Loucy (cell line): ENCODE measurements at regions not wholly inside any gene's neighbourhood (a gene's known extent, or its start where the extent isn't known, plus 50 kb on each side); places are given as distances from the start of the nearest gene placed in this dataset.

Source experiments
- H2AFZ ChIP-seq: fragments of 200-600 bp; sonication (generic); 2 replicates; pipeline ENCODE4 v1.6.0; 2016; ENCODE audit warnings: antibody characterized with exemption, mild to moderate bottlenecking, low read length, moderate library complexity
- H3F3A ChIP-seq: fragments of 200-600 bp; 2 replicates; pipeline ENCODE4 v1.6.0; 2016; ENCODE audit warnings: antibody characterized with exemption, low read depth, mild to moderate bottlenecking
- H3K27me3 ChIP-seq: fragments of 200-600 bp; sonication (generic); 2 replicates; pipeline ENCODE4 v1.6.1; 2014; ENCODE audit warnings: low read length, mild to moderate bottlenecking; ENCODE audit not compliant: insufficient read depth, poor library complexity, severe bottlenecking
- H3K36me3 ChIP-seq: fragments of 200-600 bp; sonication (generic); 2 replicates; pipeline ENCODE4 v1.6.1; 2016; ENCODE audit warnings: low read length; ENCODE audit not compliant: insufficient read depth
- H3K4me1 ChIP-seq: fragments of 200-600 bp; sonication (generic); 2 replicates; pipeline ENCODE4 v1.5.1; 2014; ENCODE audit warnings: low read length, mild to moderate bottlenecking; ENCODE audit not compliant: insufficient read depth, poor library complexity, severe bottlenecking
- H3K4me2 ChIP-seq: fragments of 200-600 bp; sonication (generic); 2 replicates; pipeline ENCODE4 v1.6.0; 2014; ENCODE audit warnings: antibody characterized with exemption, low read length, low read depth, mild to moderate bottlenecking; ENCODE audit not compliant: poor library complexity, severe bottlenecking
- H3K4me3 ChIP-seq: fragments of 200-600 bp; sonication (generic); 2 replicates; pipeline ENCODE4 v1.5.1; 2014; ENCODE audit warnings: low read length, mild to moderate bottlenecking, mixed read lengths; ENCODE audit not compliant: poor library complexity, severe bottlenecking
- H3K79me2 ChIP-seq: fragments of 200-600 bp; sonication (generic); 2 replicates; pipeline ENCODE4 v1.6.1; 2014; ENCODE audit warnings: low read length; ENCODE audit not compliant: insufficient read depth
- H3K9ac ChIP-seq: fragments of 200-600 bp; sonication (generic); 2 replicates; pipeline ENCODE4 v1.6.0; 2014; ENCODE audit warnings: mild to moderate bottlenecking, low read depth, low read length, moderate library complexity; ENCODE audit not compliant: poor library complexity, severe bottlenecking
- H3K9me2 ChIP-seq: fragments of 200-600 bp; sonication (generic); replicated peaks from 2 replicates; pipeline ENCODE4 v1.6.1; 2016; ENCODE audit warnings: low read depth, low read length, mixed read lengths
- H3K9me3 ChIP-seq: fragments of 200-600 bp; sonication (generic); 2 replicates; pipeline ENCODE4 v1.6.1; 2014; ENCODE audit warnings: mild to moderate bottlenecking, antibody characterized with exemption, low read length, low read depth; ENCODE audit not compliant: insufficient read depth
- H4K20me1 ChIP-seq: fragments of 200-600 bp; sonication (generic); 2 replicates; pipeline ENCODE4 v1.6.0; 2014; ENCODE audit warnings: antibody characterized with exemption, low read length, mild to moderate bottlenecking; ENCODE audit not compliant: insufficient read depth, poor library complexity, severe bottlenecking
- EZH2phosphoT487 ChIP-seq: fragments of 200-600 bp; IDR thresholded peaks from 2 replicates; pipeline ENCODE4 v1.6.1; 2018; ENCODE audit warnings: antibody characterized with exemption, mild to moderate bottlenecking, moderate library complexity, borderline replicate concordance
- TF ChIP-seq, protein P1 (sequence below): fragments of 200-600 bp; sonication (generic); conservative IDR thresholded peaks from 2 replicates; pipeline ENCODE4 v1.5.1; 2014; ENCODE audit warnings: mild to moderate bottlenecking, antibody characterized with exemption, low read length

DNA sequence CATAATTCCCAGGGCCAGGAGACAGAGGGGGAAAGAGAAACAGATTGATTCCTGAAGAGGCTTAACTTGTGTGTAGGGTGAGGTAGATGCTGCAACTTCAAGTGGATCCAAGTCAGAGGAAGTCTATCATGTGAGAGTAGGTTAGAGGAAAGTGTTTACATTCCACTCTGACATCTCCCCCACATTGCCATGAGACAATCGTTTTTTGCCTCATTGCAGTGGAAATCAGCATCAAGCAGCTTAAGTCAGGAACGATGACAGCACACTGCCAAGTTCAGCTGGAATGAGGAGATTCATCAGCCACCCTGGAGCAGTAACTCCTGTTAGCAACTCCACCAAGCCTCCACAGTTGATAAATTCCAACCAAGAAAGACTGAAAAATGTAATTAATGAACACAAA, 689.7 kb upstream of the MEF2C start:
- H3K4me2 ChIP-seq = no peak overlapping the region
- H3K9me2 ChIP-seq = no peaks in the 10 kb centered on the region
- no peaks in the 10 kb centered on the region for H3K4me1 ChIP-seq
- no peaks in the 10 kb centered on the region for H3F3A ChIP-seq
- no peak overlapping the region for H2AFZ ChIP-seq
- no peaks in the 10 kb centered on the region for H3K79me2 ChIP-seq
- TF ChIP-seq, protein P1, sequence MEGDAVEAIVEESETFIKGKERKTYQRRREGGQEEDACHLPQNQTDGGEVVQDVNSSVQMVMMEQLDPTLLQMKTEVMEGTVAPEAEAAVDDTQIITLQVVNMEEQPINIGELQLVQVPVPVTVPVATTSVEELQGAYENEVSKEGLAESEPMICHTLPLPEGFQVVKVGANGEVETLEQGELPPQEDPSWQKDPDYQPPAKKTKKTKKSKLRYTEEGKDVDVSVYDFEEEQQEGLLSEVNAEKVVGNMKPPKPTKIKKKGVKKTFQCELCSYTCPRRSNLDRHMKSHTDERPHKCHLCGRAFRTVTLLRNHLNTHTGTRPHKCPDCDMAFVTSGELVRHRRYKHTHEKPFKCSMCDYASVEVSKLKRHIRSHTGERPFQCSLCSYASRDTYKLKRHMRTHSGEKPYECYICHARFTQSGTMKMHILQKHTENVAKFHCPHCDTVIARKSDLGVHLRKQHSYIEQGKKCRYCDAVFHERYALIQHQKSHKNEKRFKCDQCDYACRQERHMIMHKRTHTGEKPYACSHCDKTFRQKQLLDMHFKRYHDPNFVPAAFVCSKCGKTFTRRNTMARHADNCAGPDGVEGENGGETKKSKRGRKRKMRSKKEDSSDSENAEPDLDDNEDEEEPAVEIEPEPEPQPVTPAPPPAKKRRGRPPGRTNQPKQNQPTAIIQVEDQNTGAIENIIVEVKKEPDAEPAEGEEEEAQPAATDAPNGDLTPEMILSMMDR = no peak
- no peak for TF ChIP-seq EZH2phosphoT487
- no peaks in the 10 kb centered on the region for H4K20me1 ChIP-seq
- no peak overlapping the region for H3K9ac ChIP-seq
- no peaks in the 10 kb centered on the region for H3K36me3 ChIP-seq
- H3K4me3 ChIP-seq = no peak overlapping the region
- H3K27me3 ChIP-seq = no peaks in the 10 kb centered on the region
- H3K9me3 ChIP-seq = no peaks in the 10 kb centered on the region

DNA sequence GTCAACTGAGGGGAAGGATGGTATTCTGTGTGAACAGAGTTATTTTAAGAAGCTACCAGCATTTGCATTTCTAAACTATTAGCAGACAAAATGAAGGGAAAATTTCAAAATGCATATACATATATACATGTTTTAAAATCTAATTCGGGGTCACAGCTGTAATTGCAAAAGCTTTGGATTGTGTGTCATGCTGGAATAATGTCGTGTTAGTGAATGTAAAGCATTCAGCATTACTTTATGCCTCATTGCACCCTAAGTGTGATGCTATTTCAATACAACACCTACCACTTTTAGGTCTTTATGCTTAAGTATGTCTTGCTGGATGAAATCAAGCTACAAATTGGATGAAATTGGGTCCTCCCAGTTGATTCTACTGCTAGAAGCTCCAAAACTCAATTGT, 687.6 kb upstream of the MEF2C start:
- H3K4me3 ChIP-seq = no peak overlapping the region
- no peak overlapping the region for H3K9ac ChIP-seq
- no peaks in the 10 kb centered on the region for H3K4me1 ChIP-seq
- no peaks in the 10 kb centered on the region for H3F3A ChIP-seq
- TF ChIP-seq, protein P1 = no peak
- TF ChIP-seq EZH2phosphoT487 = no peak
- no peak overlapping the region for H2AFZ ChIP-seq
- no peaks in the 10 kb centered on the region for H3K79me2 ChIP-seq
- no peaks in the 10 kb centered on the region for H3K27me3 ChIP-seq
- H3K4me2 ChIP-seq = no peak overlapping the region
- no peaks in the 10 kb centered on the region for H4K20me1 ChIP-seq
- H3K9me3 ChIP-seq = no peaks in the 10 kb centered on the region
- H3K36me3 ChIP-seq = no peaks in the 10 kb centered on the region
- no peaks in the 10 kb centered on the region for H3K9me2 ChIP-seq

DNA sequence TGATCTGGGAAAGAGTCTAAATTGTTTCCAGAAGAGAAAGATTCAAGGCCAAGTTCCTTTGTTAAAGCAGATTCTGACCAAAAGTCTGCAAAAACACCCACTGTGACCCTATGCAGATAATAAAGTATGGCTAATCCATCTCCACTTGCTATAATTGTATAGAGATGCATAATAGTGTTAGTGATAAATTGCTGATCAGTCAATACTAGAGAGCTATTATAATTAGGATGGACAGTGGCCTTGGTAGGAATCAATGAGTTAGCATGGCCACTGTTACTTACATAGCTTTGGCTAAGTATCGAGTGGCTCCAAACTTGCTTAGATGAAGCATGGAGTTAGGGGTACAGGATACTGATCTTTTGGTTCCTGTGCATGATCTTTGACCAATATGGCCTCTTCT, 683.4 kb upstream of the MEF2C start:
- TF ChIP-seq, protein P1 = no peak
- TF ChIP-seq EZH2phosphoT487 = no peak

More for the DNA sequence above, 683.4 kb upstream of the MEF2C start:
- no peak overlapping the region for H3K4me2 ChIP-seq
- no peaks in the 10 kb centered on the region for H3K4me1 ChIP-seq
- no peaks in the 10 kb centered on the region for H4K20me1 ChIP-seq
- no peaks in the 10 kb centered on the region for H3K79me2 ChIP-seq
- H3K9me2 ChIP-seq = no peaks in the 10 kb centered on the region
- no peak overlapping the region for H3K9ac ChIP-seq
- no peaks in the 10 kb centered on the region for H3K27me3 ChIP-seq
- no peaks in the 10 kb centered on the region for H3F3A ChIP-seq
- H3K36me3 ChIP-seq = no peaks in the 10 kb centered on the region
- no peak overlapping the region for H2AFZ ChIP-seq
- H3K9me3 ChIP-seq = no peaks in the 10 kb centered on the region
- H3K4me3 ChIP-seq = no peak overlapping the region
